ENCODE measurements at regions not wholly inside any gene's neighbourhood (a gene's known extent, or its start where the extent isn't known, plus 50 kb on each side); places are given as distances from the start of the nearest gene placed in this dataset.

DNA sequence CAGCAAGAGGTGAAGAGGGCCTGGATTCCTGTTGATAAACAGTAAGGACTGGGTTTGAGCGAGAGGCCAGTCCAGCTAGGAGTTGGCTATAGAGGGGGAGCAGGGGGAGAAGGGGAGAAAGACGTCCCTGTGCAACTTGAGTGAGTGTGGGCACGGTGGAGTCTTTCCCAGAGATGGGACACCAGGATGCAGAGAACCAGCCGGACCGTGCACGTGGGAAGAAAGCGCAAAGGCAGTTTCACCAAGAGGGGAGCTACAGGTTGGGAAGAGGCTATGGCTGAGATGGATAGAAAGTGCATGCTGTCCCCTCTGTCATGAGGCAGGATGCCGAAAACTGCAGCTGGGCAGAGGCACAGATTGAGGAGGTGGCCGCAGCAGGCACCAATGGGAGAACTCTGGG, 96.0 kb upstream of the TLE3 start:
- DNase-seq: no peak

DNA sequence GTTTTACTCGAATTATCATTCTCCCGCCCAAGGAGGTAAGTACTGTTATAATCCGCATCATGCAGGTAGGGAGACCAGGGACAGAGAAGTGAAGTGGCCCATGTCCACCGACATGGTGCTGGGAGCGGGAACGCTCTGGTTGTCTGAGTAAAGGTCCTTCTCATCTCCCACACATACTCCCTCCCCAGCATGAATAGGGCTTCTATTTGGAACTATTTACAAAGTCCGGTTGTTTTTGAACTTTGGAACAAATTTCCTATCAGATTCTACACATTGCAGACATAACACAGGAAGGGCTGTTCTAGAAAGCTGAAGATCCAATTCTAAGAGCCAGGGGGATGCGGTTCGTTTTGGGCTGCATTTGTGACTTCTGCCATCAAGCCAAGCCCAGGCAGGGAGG, 94.8 kb upstream of the TLE3 start:
- DNase-seq: no peak

- DNase-seq: peak; percentile 79 to 92
Observed at GRCh38 chr15:70192041-70192440, 94.3 kb upstream of the TLE3 start.

DNA sequence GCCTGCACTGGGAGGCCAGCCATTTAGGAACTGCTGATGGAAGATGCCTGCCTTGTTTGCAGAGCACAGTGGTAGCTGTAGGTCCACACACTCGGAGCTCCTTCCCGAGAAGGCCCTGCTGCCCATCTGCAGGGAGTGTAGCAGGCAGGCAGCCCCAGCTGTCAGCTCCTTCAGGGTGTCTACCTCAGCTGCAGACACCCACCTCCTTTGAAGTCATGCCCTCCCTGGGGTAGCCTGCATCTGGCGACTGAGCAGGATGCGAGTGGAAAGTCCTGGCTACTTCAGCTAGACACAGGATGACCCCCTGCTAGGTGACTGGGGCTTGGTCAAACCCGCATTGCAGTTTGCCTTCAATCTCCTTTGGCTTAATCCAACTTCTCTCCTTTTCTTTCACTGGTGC, 93.2 kb upstream of the TLE3 start:
- DNase-seq: peak in 1 of 2 experiments; percentile 32

GRCh38 chr15:70189826-70190695, 92.3 kb upstream of the TLE3 start:
- no peak for DNase-seq

DNA sequence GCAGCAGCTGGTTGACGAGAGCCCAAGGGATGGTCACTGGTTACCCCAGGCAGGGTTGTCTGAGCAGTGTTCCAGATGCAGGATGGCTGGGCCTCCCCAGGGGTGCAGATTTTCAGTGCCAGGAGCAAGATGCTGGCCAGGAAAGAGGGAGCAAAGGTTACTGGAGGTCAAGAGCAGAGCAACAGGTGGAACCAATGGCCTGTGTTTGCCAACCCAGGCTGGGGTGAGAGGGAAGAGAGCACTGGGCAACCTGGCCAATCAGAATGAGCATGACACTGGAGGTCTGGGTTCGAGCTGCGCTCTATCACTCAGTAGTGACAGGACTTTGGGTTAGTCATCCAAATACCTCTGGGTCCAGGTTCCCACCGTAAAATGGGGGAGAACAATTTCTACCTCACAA, 90.6 kb upstream of the TLE3 start:
- DNase-seq: no peak

DNA sequence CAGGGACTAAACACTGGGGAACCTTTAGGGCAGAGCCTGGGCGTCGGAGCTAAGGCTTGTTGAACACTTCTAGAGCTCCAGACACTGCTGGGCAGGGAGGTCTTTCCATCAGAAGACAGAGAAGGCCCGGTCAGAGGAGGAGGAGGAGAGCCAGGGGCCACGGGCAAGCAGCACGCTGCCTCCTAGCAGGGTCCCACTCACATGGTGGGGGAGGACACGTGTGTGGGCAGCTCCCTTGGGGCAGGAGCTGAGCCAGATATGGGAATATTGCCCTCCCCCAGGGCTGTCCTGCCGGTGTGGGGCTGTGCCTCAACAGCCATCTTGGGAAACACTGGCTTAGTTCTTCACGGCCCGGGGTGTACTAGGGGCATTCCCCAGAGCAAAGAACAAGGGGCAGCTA, 89.6 kb upstream of the TLE3 start:
- no peak for DNase-seq

DNA sequence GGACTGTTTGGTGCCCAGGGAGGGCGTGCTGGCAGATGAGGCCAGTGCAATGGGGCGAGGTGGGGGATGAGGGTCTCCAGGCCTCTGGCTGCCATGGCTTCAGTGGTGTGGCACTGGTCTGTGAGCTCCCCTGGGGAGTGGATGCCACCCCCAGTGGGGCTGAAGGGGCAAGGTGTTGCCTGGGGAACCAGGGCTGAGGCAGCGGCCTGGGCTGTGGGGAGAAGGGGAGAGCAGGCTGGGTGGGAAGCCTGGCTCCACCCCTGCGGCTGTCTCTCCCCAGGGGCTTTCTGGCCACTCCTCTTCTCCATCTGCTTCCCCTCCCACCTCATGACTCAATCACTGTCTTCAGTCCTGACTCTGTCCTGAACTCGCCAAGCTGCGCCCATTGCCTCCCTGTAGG, 88.4 kb upstream of the TLE3 start:
- DNase-seq: peak; percentile 82 to 88

DNA sequence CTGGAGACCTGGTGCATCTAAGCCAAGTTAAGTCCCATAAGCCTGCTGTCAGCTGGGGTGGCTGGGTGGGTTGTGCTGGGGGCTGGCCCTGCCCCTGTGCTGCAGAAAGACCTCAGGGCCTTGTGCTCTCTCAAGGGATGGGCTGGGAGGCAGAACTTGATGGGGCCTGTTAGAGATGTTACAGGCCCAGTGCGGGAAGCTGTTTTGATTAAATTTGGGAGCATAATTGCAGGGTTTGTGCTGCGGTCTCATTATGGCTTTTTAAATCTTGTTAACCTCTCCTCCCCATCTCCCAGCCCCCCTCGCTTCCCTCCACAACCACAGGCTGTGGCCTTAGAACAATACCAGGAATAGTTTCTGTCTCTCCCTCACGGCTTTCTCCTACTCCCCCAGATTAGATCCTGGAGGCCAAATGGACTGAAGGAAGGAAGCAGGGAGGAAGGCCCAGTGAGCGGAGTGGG, 87.6 kb upstream of the TLE3 start:
- DNase-seq: peak in 1 of 2 experiments; percentile 24

DNA sequence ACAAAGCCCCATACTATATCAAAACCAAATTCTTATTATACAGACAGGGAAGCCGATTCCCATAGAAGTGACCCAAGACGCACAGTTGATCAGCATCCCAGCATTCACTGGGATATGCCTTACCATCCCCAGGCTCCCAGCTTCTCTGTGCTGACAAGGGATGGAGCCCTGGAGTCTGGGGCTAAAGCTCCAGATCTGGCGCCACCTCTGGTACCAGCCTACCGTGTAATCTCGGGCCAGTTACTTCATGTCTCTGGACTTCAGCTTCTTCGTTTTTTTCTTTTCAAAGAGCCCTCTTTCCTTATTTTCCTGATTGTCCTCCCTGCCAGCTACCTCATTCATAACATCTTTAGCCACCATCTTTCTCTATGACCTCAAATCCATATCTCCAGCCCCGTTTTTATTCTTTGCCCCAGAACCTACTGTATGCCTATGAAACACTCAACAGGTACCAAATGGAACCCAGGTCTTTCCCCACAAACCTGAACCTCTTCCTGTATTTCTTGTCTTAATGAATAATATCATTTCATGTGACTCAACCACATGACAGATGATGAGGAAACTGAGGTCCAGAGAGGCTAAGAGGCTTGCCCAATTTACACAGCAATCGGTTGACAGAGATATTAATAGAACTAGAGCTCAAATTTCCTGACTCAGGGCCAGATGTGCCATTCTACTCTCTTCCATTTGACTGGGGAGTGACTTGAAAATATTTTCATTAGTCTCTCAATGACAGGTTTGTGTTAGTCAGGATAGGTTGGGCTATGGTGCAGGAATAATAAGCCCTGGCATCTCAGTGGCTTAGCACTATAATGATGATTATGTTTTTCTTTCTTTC, 85.4 kb upstream of the TLE3 start:
- DNase-seq: no peak

DNA sequence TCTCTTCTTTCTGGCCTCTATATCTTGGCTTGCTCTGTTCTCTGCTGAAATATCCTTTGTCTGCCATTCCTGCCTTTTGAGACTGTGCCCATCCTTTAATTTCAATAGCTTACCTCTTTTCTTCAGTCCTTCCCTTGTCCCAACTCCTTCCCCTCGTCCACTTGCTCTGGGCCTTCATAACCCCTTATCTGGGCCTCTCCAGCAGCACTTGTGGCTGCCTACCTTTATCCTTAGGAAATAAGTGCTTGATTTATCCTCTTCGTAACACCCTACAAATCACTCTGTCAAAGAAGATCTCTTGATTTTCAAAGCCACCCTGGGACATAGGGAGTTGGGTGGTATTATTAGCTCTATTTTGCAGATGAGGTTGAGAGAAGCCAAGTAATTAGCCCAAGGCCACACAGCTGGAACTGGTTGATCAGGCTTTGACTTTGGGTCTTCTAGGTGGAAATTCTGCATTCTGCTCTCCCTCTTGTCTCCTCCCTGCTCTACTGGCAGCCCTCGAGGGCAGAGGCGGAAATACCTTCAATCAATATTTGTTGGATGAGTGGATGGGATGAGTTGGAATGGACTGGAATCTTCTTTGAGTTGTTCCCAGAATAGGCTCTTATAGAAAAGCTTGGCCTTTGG, 84.0 kb upstream of the TLE3 start:
- no peak for DNase-seq

GRCh38 chr15:70180186-70180875, 82.6 kb upstream of the TLE3 start:
- DNase-seq: no peak

DNA sequence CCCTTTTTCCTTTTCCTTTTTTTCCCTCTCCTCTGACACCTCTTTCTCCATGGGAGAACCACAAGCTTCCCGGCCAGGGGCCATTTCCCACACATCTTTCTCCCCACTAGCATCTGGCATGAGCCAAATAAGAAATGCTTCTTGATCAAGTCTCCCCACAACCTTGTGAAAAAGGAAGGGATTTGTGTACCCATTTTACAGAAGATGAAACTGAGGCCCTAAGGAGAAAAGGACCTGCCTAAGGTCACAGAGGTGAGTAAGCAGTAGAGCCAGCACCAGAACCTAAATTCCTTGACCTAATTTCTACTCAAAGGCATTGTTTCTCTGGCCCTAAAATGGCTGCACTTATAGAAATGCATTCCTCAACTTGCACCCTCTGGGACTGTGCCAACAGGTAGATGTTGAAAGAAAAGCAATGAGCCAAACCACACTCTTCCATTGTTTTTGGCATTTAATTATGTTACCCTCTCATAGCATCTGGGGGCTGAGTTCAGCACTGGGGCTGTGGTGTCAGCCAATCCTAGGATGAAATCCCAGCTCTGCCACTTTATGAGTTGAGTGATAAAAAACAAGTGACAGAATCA, 81.7 kb upstream of the TLE3 start:
- DNase-seq: no peak

DNA sequence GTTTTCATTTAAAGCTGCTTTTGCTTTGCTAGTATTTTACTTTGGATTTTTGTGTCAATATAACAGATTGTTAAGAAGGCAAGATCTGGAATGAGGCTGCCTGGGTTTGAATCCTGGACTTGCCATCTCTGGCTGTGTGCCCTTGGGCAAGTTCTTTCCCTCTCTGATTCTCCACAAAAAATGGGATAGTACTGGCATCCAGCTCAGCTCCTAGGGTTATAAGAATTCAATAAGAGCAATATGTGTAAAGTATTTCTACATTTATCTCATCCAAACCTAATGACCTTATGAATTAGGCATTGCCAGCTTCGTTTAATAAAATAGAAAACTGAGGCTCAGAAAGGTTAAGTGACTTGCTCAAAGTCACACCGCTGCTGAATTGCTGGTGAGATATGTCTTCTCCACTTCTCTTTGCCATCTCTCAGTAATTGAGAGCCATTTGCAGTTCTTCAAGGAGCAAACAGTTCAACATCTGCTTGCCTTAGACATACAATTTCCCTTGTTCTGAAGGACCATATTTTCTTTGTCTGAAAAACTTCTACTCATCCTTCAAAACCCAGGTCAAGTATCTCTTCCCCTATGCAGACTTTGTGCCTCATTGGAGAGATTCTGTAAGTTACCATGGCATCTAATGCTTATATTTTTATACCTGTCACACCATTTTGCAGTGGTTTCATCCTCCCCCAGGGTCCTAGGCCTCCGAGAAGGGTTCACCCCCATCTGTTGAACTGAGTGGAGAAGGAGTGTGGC, 80.8 kb upstream of the TLE3 start:
- no peak for DNase-seq

DNA sequence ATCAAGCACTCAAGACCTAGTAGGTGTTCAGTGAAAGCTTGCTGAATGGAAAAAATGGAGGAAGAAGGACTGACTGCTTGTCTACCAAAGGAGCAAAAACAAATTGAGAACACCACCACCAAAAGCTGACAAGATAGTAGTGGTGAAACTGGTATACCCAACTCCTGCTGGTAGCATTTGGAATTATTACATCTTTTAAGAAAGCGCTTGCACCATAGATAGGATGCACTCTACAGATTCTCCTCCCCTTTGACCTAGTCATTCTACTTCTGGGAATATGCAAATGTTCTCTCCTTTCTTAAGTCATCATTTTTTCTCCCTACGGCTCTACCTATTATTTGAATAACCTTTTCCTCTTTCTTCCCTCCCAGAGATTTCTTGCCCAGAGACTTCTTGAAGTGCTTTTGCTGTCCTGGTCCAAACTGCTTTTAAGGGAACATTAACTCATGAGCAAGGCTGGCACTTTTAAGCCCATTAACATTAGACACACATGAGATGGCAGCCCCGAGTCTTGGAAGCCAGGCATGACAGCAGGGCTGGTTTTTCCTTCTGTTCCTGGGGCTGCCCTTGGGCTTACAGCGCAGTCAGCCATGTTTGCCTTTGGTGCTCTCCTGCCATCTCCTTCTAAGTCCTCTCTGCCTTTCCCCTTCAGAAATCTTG, 75.0 kb upstream of the TLE3 start:
- no peak for DNase-seq

DNA sequence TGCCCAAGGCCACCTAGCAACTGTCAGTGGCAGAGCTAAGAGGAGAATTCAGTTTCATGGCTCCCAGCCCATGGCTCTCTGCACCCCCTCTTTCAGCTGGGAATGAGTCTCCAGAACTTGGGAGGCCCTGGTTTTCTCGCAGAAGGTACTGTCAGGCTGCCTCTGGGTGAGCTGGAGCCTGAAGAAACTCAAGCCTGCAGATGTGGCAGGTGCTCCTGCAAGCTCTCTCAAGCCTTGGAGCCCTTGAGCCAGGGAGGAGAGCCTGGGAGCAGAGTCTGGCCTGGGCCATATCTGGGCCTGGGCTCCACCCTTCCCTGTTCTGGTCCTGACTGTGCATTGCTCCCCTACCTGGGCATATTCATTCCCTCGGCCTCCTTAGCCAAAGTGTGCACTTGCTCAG, 74.4 kb upstream of the TLE3 start:
- no peak for DNase-seq

DNA sequence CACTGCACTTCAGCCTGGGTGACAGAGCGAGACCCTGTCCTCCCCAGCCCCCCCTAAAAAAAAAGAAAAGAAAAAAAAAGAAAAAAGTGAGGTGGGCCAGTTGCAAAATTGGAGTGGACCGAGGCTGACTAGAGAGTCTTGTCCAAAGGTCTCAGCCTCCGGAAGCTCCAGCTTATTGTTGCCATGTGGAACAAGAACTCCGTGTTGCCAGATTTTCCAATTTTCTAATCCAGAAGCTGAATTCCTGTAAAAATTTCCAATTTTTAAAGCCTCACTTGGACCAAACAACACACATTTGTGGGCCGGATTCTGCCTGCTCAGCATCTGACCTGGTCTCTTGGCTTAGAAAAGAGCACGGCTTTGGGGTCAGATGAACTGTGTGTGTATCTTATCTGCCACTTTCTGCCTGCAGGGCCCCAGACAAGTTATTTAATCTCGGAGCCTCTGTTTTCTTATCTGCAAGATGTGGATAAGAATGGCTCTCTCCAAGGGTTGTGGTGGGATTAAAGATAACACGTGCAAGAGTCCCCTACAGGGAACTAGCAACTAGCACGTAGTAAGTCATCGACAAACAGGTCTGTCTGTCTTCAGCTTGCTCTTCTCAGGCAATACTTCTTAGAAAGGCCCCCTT, 73.7 kb upstream of the TLE3 start:
- no peak for DNase-seq

DNA sequence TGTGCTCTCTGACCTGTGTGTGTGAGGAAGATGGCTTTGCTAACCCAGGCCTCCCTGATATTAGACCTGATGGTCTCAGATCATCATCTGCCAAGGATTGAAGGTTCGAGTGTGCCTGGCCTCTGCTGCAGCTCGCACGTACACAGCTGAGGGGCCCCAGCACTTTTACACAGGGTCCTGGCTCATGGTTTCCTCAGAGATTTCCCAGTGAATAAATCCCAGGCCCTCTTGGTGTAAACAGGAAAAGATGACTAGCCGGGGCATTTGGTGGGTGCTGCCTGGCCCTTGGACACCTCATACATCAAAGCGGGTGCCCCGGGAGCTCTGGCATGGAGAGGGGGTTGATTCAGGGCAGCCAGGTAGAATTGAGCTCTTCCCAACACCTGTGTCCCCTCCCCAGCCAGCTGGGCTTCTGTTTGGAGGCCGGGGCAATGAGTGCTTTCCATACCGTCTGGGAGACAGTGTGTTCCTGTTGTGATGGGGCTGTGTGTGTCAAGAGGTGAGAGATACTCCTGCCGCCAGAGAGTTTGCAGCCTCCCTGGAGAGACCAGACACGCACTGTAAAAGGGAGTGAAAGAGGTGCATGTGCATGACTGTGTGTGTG, 72.5 kb upstream of the TLE3 start:
- DNase-seq: no peak

DNA sequence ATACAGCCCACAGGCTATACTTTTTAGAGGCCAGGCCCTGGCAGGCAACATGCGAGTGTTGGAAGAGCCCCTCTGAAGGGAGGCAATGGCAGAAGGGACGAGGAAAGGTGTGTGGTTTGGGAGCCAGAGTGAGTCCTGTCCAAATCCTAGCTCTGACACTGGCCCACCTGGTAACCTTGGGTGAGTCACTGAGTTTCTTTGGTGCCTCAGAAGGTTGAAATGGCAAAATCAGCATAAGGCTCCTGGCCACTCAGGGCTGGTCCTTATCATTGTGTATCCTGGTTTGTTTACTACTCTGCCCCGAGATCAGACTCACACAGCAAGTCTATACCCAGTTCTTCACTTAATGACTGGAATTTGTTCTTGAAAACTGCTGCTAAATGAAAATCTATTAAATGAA, 71.4 kb upstream of the TLE3 start:
- no peak for DNase-seq

GRCh38 chr15:70167155-70167554, 69.4 kb upstream of the TLE3 start:
- no peak for DNase-seq

Data from NCI-H524 (cell line).